Astrocyte of the cerebellum (primary cell): ENCODE measurements at regions not wholly inside any gene's neighbourhood (a gene's known extent, or its start where the extent isn't known, plus 50 kb on each side); places are given as distances from the start of the nearest gene placed in this dataset.

Experiments
- DNase-seq: peaks from one replicate; pipeline ENCODE4 v3.0.0-alpha.2; 2011; ENCODE audit warnings: low read depth
- H3K4me3 ChIP-seq: 2 replicates; pipeline ENCODE4 v1.5.1; 2011; ENCODE audit warnings: mild to moderate bottlenecking, low read depth, low read length, moderate library complexity
- CTCF ChIP-seq: IDR thresholded peaks from 2 replicates; pipeline ENCODE4 v1.5.1; 2012; ENCODE audit warnings: low read length, low read depth, moderate library complexity, mild to moderate bottlenecking; ENCODE audit errors: missing control alignments
- in situ Hi-C: cut with HindIII; loops from 2 replicates; pipeline ENCODE4 v1.10.0; 2017; ENCODE audit warnings: low sequenced_read_pairs

DNA sequence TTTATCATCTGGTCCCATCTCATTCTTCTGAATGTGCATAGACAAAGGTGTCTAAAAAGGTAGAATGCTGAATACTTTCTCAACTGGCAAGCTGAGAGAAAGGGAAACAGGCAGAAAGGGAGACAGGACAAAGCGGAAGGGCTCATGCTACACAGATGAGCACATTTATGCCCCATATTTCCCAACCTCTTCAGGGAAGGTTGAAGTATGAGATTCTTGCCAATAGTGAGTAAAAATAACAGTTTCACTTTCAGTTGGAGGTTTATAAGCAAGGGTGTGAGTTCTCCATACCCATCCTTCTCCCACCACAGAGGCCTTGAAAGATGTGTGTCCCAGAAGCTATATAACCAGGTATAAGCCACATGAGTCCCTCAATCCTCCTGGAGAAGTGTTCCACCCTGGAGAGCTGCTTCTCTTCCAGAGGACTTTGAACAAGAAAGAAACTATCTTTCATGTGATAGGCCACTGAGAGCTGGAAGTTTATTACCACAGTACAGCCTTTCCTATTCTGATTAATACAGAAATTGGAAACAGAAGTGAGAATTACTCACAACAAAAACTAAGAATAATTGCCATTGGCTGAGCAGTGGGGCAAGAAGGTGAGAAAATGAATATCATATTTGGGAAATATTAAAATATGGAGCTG, 709.4 kb upstream of the NR2F2 start:
- TF ChIP-seq CTCF: no peak
- in situ Hi-C loops: no loop called here
- no peak overlapping the region for H3K4me3 ChIP-seq
- no peak for DNase-seq

DNA sequence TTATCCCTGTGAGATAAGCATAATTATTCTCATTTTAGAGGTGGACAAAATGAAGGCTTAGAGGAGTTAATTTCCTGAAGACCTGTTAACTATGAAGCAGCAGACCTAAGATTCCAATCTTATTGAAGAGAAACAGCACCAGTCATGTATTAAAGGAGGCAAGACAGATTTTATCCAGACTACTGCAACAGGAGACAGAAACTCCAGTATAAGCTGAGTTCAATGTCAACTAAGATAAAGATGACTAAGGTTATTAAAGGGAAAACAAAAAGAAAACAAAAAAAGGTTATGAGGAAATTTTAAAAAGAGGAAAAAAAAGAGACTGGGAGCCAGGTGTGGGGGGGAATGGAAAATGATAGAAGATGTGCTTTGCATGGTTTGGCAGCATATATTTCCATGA, 707.7 kb upstream of the NR2F2 start:
- no peak overlapping the region for H3K4me3 ChIP-seq
- in situ Hi-C loops: no loop called here
- no peak for TF ChIP-seq CTCF
- no peak for DNase-seq

DNA sequence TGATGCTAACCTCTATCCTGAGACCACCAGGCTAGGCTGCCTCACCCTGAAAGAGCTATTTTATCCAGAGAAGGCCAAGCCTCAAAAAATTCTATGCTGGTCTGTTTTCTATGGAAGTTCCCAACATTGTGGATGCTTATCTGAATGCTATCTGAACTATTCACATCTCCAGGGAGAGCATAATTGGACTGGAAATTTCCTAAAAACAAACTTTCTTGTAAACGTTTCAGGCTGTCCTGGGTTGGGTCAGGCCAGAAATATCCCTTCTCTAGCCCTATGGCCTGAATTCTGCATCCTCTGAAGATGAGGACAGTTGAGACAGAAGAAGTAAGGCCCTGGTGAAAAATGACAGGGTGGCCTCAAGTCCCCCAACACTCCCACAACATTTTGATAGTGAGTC, 706.4 kb upstream of the NR2F2 start:
- H3K4me3 ChIP-seq: no peak overlapping the region
- in situ Hi-C loops: no loop called here
- DNase-seq: no peak
- TF ChIP-seq CTCF: no peak

GRCh38 chr15:95624616-95625361, 705.7 kb upstream of the NR2F2 start:
- TF ChIP-seq CTCF: no peak
- in situ Hi-C loops: no loop called here
- H3K4me3 ChIP-seq: no peak overlapping the region
- no peak for DNase-seq

DNA sequence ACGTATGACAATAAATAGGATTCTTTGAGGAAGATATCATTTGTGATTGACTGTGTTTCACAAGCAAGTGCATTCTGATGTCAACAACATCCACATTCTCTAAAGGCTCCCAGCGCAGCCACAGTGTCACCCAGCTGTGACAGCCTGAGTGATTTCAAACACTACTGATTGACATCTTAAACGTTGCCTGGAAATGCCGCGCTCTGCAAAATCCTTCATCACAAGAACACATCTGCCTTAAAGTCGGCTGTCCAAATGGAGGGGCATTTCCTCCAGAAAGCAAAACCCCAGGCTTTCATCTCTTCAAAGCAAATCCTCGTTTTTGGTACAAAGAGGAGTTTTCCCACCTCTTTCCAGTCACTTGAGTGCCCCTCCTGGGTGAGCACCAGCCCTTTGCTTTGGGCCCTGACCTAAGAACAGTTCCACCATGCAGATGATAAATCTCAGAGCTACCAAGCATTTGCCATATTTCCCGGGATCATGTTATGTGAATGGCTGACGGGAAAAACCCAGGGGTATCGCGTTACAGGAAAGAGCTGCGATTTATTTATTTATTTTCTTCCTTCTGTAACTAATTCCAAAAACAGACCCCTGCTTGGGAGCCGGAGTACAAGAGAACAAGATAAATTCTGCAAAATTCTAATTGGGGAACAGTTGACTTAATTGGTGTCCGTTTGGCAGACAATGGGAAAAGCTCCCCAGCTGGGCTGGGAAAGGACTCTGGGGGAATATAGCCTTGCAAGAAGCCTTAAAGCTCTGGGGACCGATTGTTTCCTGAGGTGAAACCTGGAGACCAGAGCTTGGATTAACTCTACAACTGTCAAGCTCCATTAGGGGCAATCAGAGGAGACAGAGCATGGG, 703.8 kb upstream of the NR2F2 start:
- in situ Hi-C loops: no loop called here
- DNase-seq: no peak
- TF ChIP-seq CTCF: no peak
- no peak overlapping the region for H3K4me3 ChIP-seq

GRCh38 chr15:95629503-95630168, 700.9 kb upstream of the NR2F2 start:
- in situ Hi-C loops: no loop called here
- no peak overlapping the region for H3K4me3 ChIP-seq
- no peak for TF ChIP-seq CTCF
- DNase-seq: no peak
